Loucy (cell line): ENCODE measurements at regions not wholly inside any gene's neighbourhood (a gene's known extent, or its start where the extent isn't known, plus 50 kb on each side); places are given as distances from the start of the nearest gene placed in this dataset.

Experiments used
- CTCF ChIP-seq: fragments of 200-600 bp; sonication (generic); conservative IDR thresholded peaks from 2 replicates; pipeline ENCODE4 v1.5.1; 2014; ENCODE audit warnings: mild to moderate bottlenecking, antibody characterized with exemption, low read length
- EZH2phosphoT487 ChIP-seq: fragments of 200-600 bp; IDR thresholded peaks from 2 replicates; pipeline ENCODE4 v1.6.1; 2018; ENCODE audit warnings: antibody characterized with exemption, mild to moderate bottlenecking, moderate library complexity, borderline replicate concordance

GRCh38 chr1:191641420-191642260, 516.6 kb upstream of the RGS18 start:
- TF ChIP-seq CTCF = no peak
- no peak for TF ChIP-seq EZH2phosphoT487
